Ovary (tissue), 7 donors: ENCODE measurements at regions not wholly inside any gene's neighbourhood (a gene's known extent, or its start where the extent isn't known, plus 50 kb on each side); places are given as distances from the start of the nearest gene placed in this dataset.

Experiments
- DNase-seq, 5 donors: peaks; one replicate each; pipeline ENCODE4 v3.0.0-alpha.2; 2019 to 2020
- H3K27ac ChIP-seq, 2 donors: fragments of 200-600 bp; one replicate each; pipeline versions ENCODE4 v1.5.1 to v1.8.0; 2019 to 2022
- H3K27me3 ChIP-seq: fragments of 200-600 bp; one replicate; pipeline ENCODE4 v1.8.0; 2022
- H3K36me3 ChIP-seq: fragments of 200-600 bp; sonication (generic); one replicate; pipeline ENCODE4 v1.5.1; 2019
- H3K4me1 ChIP-seq: one replicate; pipeline ENCODE4 v1.8.1; 2013; ENCODE audit warnings: mild to moderate bottlenecking, moderate library complexity; ENCODE audit not compliant: insufficient read depth
- H3K4me3 ChIP-seq: fragments of 200-600 bp; sonication (generic); one replicate; pipeline ENCODE4 v1.5.1; 2017
- H3K9me3 ChIP-seq, 2 donors: fragments of 200-600 bp in 1 of 2; sonication (generic) in 1 of 2; one replicate each; pipeline versions ENCODE4 v1.5.1 to v1.8.1; 2013 to 2019; ENCODE audit warnings: mild to moderate bottlenecking in 1 of 2, moderate library complexity in 1 of 2
- CTCF ChIP-seq, 3 donors: fragments of 450-650 bp in 2 of 3; fragments of 200-600 bp in 1 of 3; IDR thresholded peaks; one replicate each; pipeline versions ENCODE4 v1.5.1 to v1.8.0; 2016 to 2022; ENCODE audit warnings: antibody characterized with exemption in 3 of 3, mild to moderate bottlenecking in 1 of 3
- EP300 ChIP-seq: sonication (generic); formaldehyde crosslinking; IDR thresholded peaks from one replicate; pipeline ENCODE4 v1.6.1; 2017; ENCODE audit warnings: antibody characterized with exemption
- POLR2A ChIP-seq: fragments of 450-650 bp; IDR thresholded peaks from one replicate; pipeline ENCODE4 v1.6.1; 2017; ENCODE audit warnings: antibody characterized with exemption, mild to moderate bottlenecking, moderate library complexity
- WGBS, 3 donors: extraction: QIAGEN DNeasy Blood & Tissue Kit in 1 of 3; methylation state at CpG; one replicate each; pipeline versions ENCODE4 v1.1.5 to v1.1.7; 2013 to 2017; 5-methylcytosine and 5-hydroxymethylcytosine counted together
- intact Hi-C, 4 donors: fragments of 100-400 bp; cut with DNase I; formaldehyde crosslinking; loops; one replicate each; pipeline versions ENCODE4 v1.11.0 to v1.15.1; 2022 to 2023
- donor health status: DM: no; HTN: no; CAD: no; lungs with moderate emphysema.
- donor health status: DM: no; HTN: no; CAD: no.
- donor health status: Bipolar disorder and iron deficiency.
- donor health status: DM: no; HTN: no; CAD: no.
- donor health status: DM: yes; HTN: yes; CAD: no.

DNA sequence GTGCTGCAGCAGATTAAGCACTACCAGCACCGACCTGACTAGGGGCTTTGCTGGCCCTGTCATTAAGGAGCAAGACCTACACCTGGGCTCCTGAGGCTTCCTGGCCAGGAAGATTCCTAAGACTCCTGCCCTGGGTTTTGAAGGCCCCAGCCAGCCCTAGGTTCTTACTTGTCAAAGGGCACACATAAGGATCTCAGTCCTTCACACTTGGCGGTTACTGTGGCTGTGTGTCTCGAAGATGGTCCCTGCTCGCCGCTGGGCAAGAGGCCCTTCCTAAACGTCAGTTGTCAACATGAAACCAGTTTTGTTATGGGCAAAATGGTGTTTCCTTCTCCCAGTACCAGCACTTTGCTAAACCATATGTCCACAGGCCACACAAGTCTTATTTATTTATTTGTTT is 470.6 kb downstream of the TOX3 start:
- 82 to 86% (median 86%) methylated on average over 6 of the region's 6 CpGs for WGBS, 3 donors
- intact Hi-C loops, result no loop called here

DNA sequence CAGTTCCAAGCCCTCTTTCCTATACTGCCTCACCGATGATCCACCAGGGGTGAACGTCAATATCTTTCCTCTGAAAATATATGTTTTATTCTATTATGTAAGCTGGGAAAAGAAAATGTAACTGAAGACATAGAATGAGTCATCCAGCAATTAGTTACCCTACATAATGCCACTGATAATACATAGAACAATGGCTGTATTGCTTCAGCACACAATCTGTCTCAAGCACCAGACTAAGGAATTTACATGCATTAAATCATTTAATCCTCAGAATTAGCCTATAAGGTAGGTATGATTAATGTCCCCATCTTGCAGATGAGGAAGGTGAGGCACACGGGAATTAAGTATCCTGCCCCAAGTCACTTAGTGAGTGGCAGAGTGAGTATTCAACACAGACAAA is 472.8 kb downstream of the TOX3 start:
- Histone ChIP-seq H3K27ac (no peak overlapping the region), H3K4me1 (no peaks in the 10 kb centered on the region), H3K36me3 (no peaks in the 10 kb centered on the region), H3K4me3 (no peak overlapping the region), H3K27me3 (no peaks in the 10 kb centered on the region), H3K9me3 (no peaks in the 10 kb centered on the region)
- intact Hi-C loops, result no loop called here
- no peak for DNase-seq
- TF ChIP-seq EP300 (no peak), POLR2A (no peak), CTCF (IDR thresholded peaks at IDR 0.05) (no peak)
- WGBS, 3 donors, result 84 to 87% (median 86%) methylated on average over 3 of the region's 3 CpGs

More for the DNA sequence above, 470.6 kb downstream of the TOX3 start:
- DNase-seq, result no peak
- no peaks in the 10 kb centered on the region for H3K36me3 ChIP-seq
- H3K9me3 ChIP-seq, result no peaks in the 10 kb centered on the region
- H3K4me3 ChIP-seq, result no peak overlapping the region
- H3K27ac ChIP-seq, result no peak overlapping the region
- no peak for TF ChIP-seq EP300
- no peak for TF ChIP-seq CTCF (IDR thresholded peaks at IDR 0.05)
- TF ChIP-seq POLR2A, result no peak
- H3K27me3 ChIP-seq, result no peaks in the 10 kb centered on the region
- H3K4me1 ChIP-seq, result no peaks in the 10 kb centered on the region

- DNase-seq, result no peak
- H3K36me3 ChIP-seq, result no peaks in the 10 kb centered on the region
- no peak overlapping the region for H3K27ac ChIP-seq
- H3K4me3 ChIP-seq, result no peak overlapping the region
- WGBS, 3 donors, result 49 to 61% (median 58%) methylated on average over 3 of the region's 3 CpGs
- H3K9me3 ChIP-seq, result no peaks in the 10 kb centered on the region
- intact Hi-C loops, result no loop called here
- no peaks in the 10 kb centered on the region for H3K4me1 ChIP-seq
- TF ChIP-seq POLR2A (no peak), CTCF (IDR thresholded peaks at IDR 0.05) (no peak), EP300 (no peak)
- no peaks in the 10 kb centered on the region for H3K27me3 ChIP-seq
Measured at GRCh38 chr16:52073024-52073423, 473.9 kb downstream of the TOX3 start.

- H3K27ac ChIP-seq, result no peak overlapping the region
- DNase-seq, result no peak
- H3K27me3 ChIP-seq, result no peaks in the 10 kb centered on the region
- intact Hi-C loops, result no loop called here
- no peak overlapping the region for H3K4me3 ChIP-seq
- WGBS, 3 donors, result 66 to 79% (median 70%) methylated on average over 4 of the region's 4 CpGs
- TF ChIP-seq POLR2A (no peak), CTCF (IDR thresholded peaks at IDR 0.05) (no peak), EP300 (no peak)
- no peaks in the 10 kb centered on the region for H3K4me1 ChIP-seq
- H3K36me3 ChIP-seq, result no peaks in the 10 kb centered on the region
- H3K9me3 ChIP-seq, result no peaks in the 10 kb centered on the region
Measured at GRCh38 chr16:52071101-52071500, 475.8 kb downstream of the TOX3 start.
